Astrocyte (in vitro differentiated cells and primary cell): ENCODE measurements at regions not wholly inside any gene's neighbourhood (a gene's known extent, or its start where the extent isn't known, plus 50 kb on each side); places are given as distances from the start of the nearest gene placed in this dataset.

Source experiments
- CTCF ChIP-seq: IDR thresholded peaks from 2 replicates; pipeline ENCODE4 v1.5.1; 2011; ENCODE audit warnings: low read depth, mild to moderate bottlenecking, inconsistent platforms, low read length, moderate library complexity; ENCODE audit not compliant: insufficient read depth
- EZH2 ChIP-seq: IDR thresholded peaks from 2 replicates; pipeline ENCODE4 v1.6.1; 2012; ENCODE audit warnings: mild to moderate bottlenecking, low read length, inconsistent platforms; ENCODE audit not compliant: insufficient read depth

- TF ChIP-seq EZH2 (no peak), CTCF (no peak)
These were observed 786.5 kb downstream of the TAF11L14 start for GRCh38 chr5:18420711-18421110.
